ENCODE measurements at regions not wholly inside any gene's neighbourhood (a gene's known extent, or its start where the extent isn't known, plus 50 kb on each side); places are given as distances from the start of the nearest gene placed in this dataset.

- no peaks in the 10 kb centered on the region for H3K27me3 ChIP-seq (replicated peaks; ENCODE audit: insufficient read depth, low read length)
- H3K9me2 ChIP-seq (replicated peaks; ENCODE audit: insufficient read depth, low read length) = no peaks in the 10 kb centered on the region
- H3K27ac ChIP-seq (ENCODE audit: low read length) = no peak overlapping the region
- no peak overlapping the region for H3K4me2 ChIP-seq (ENCODE audit: low read depth, low read length)
- TF ChIP-seq EZH2phosphoT487 (IDR thresholded peaks at IDR 0.05; ENCODE audit: low read length) = no peak
- TF ChIP-seq CTCF (IDR thresholded peaks at IDR 0.05; ENCODE audit: low read length) = no peak
- H3K4me1 ChIP-seq (ENCODE audit: low read length) = no peaks in the 10 kb centered on the region
- H3K36me3 ChIP-seq (replicated peaks; ENCODE audit: insufficient read depth, low read length) = no peaks in the 10 kb centered on the region
- no peaks in the 10 kb centered on the region for H3K9me3 ChIP-seq (replicated peaks; ENCODE audit: insufficient read depth, low read length)
- no peak overlapping the region for H3K9ac ChIP-seq (ENCODE audit: low read length)
- no peaks in the 10 kb centered on the region for H3K79me2 ChIP-seq (ENCODE audit: low read length)
- H4K20me1 ChIP-seq (ENCODE audit: insufficient read depth, low read length) = no peaks in the 10 kb centered on the region
- no peak overlapping the region for H2AFZ ChIP-seq (ENCODE audit: low read length)
- H3F3A ChIP-seq (ENCODE audit: insufficient read depth, low read length) = no peaks in the 10 kb centered on the region
- no peak for DNase-seq
- H3K4me3 ChIP-seq (ENCODE audit: low read length) = no peak overlapping the region
Measured at GRCh38 chr5:4700871-4701270, 439.3 kb upstream of the ADAMTS16 start.

- H3K36me3 ChIP-seq (replicated peaks; ENCODE audit: insufficient read depth, low read length) = no peaks in the 10 kb centered on the region
- no peaks in the 10 kb centered on the region for H3K27me3 ChIP-seq (replicated peaks; ENCODE audit: insufficient read depth, low read length)
- TF ChIP-seq CTCF (IDR thresholded peaks at IDR 0.05; ENCODE audit: low read length) (no peak), EZH2phosphoT487 (IDR thresholded peaks at IDR 0.05; ENCODE audit: low read length) (no peak), EZH2 (optimal IDR thresholded peaks at IDR 0.05; ENCODE audit: low read depth, low read length) (no peak)
- no peaks in the 10 kb centered on the region for H4K20me1 ChIP-seq (ENCODE audit: insufficient read depth, low read length)
- no peaks in the 10 kb centered on the region for H3K9me2 ChIP-seq (replicated peaks; ENCODE audit: insufficient read depth, low read length)
- no peak overlapping the region for H3K27ac ChIP-seq (ENCODE audit: low read length)
- no peak overlapping the region for H2AFZ ChIP-seq (ENCODE audit: low read length)
- H3K4me2 ChIP-seq (ENCODE audit: low read depth, low read length) = no peak overlapping the region
- no peaks in the 10 kb centered on the region for H3K9me3 ChIP-seq (replicated peaks; ENCODE audit: insufficient read depth, low read length)
- no peaks in the 10 kb centered on the region for H3K79me2 ChIP-seq (ENCODE audit: low read length)
- no peak overlapping the region for H3K4me3 ChIP-seq (ENCODE audit: low read length)
- no peak overlapping the region for H3K9ac ChIP-seq (ENCODE audit: low read length)
- H3K4me1 ChIP-seq (ENCODE audit: low read length) = no peaks in the 10 kb centered on the region
- DNase-seq = no peak
- no peaks in the 10 kb centered on the region for H3F3A ChIP-seq (ENCODE audit: insufficient read depth, low read length)
Measured at GRCh38 chr5:4703931-4704458, 436.1 kb upstream of the ADAMTS16 start.

GRCh38 chr5:4704951-4705350 lies 435.2 kb upstream of the ADAMTS16 start:
- Histone ChIP-seq H3K27ac (ENCODE audit: low read length) (no peak overlapping the region), H3K4me3 (ENCODE audit: low read length) (no peak overlapping the region), H2AFZ (ENCODE audit: low read length) (no peak overlapping the region), H3K79me2 (ENCODE audit: low read length) (no peaks in the 10 kb centered on the region), H3K9me3 (replicated peaks; ENCODE audit: insufficient read depth, low read length) (no peaks in the 10 kb centered on the region), H3K4me1 (ENCODE audit: low read length) (no peaks in the 10 kb centered on the region), H3K27me3 (replicated peaks; ENCODE audit: insufficient read depth, low read length) (no peaks in the 10 kb centered on the region), H3K36me3 (replicated peaks; ENCODE audit: insufficient read depth, low read length) (no peaks in the 10 kb centered on the region), H3F3A (ENCODE audit: insufficient read depth, low read length) (no peaks in the 10 kb centered on the region), H3K4me2 (ENCODE audit: low read depth, low read length) (no peak overlapping the region), H3K9ac (ENCODE audit: low read length) (no peak overlapping the region), H3K9me2 (replicated peaks; ENCODE audit: insufficient read depth, low read length) (no peaks in the 10 kb centered on the region), H4K20me1 (ENCODE audit: insufficient read depth, low read length) (no peaks in the 10 kb centered on the region)
- no peak for DNase-seq
- TF ChIP-seq EZH2phosphoT487 (IDR thresholded peaks at IDR 0.05; ENCODE audit: low read length) (no peak), CTCF (IDR thresholded peaks at IDR 0.05; ENCODE audit: low read length) (no peak), EZH2 (optimal IDR thresholded peaks at IDR 0.05; ENCODE audit: low read depth, low read length) (no peak)

Measured in MM.1S (cell line).